ENCODE measurements at regions not wholly inside any gene's neighbourhood (a gene's known extent, or its start where the extent isn't known, plus 50 kb on each side); places are given as distances from the start of the nearest gene placed in this dataset.

DNA sequence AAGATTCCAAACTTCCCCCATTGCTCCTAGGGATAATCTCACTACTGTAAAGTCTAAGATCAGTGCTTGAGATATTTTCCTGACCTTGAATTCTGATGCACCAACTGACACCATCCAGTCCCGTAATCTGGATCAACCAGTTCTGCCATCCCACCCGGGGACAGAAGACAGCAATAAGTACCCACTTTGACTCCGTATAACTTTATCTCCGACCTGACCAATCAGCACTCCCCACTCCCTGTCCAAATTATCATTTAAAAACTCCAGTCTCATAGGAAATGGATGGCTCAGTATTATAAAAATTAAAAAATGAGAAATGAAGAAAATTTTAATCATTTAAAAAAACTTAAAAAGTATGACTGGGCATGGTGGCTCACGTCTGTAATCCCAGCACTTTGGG lies 61.4 kb upstream of the ABCC4 start:
- no peak for TF ChIP-seq POLR2A (IDR thresholded peaks at IDR 0.05)
- TF ChIP-seq, protein P1, sequence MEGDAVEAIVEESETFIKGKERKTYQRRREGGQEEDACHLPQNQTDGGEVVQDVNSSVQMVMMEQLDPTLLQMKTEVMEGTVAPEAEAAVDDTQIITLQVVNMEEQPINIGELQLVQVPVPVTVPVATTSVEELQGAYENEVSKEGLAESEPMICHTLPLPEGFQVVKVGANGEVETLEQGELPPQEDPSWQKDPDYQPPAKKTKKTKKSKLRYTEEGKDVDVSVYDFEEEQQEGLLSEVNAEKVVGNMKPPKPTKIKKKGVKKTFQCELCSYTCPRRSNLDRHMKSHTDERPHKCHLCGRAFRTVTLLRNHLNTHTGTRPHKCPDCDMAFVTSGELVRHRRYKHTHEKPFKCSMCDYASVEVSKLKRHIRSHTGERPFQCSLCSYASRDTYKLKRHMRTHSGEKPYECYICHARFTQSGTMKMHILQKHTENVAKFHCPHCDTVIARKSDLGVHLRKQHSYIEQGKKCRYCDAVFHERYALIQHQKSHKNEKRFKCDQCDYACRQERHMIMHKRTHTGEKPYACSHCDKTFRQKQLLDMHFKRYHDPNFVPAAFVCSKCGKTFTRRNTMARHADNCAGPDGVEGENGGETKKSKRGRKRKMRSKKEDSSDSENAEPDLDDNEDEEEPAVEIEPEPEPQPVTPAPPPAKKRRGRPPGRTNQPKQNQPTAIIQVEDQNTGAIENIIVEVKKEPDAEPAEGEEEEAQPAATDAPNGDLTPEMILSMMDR (IDR thresholded peaks at IDR 0.05), result no peak
